H7 (cell line): ENCODE measurements at regions not wholly inside any gene's neighbourhood (a gene's known extent, or its start where the extent isn't known, plus 50 kb on each side); places are given as distances from the start of the nearest gene placed in this dataset.
A peak's percentile ranks its signal among the peaks of the same experiment; 100 is the strongest.
"Not testable (repeated sequence)": the region's sequence is repeated elsewhere in the genome, so short reads cannot be mapped to it uniquely, and the experiment has no call there.

Experiments used
- DNase-seq: peaks from one replicate; pipeline ENCODE4 v3.0.0; 2012
- H3K27me3 ChIP-seq: 2 replicates; pipeline ENCODE4 v1.6.0; 2011; ENCODE audit warnings: mild to moderate bottlenecking, low read length; ENCODE audit not compliant: control insufficient read depth, insufficient read depth
- H3K36me3 ChIP-seq: replicated peaks from 2 replicates; pipeline ENCODE4 v1.5.1; 2011; ENCODE audit warnings: low read length; ENCODE audit not compliant: control insufficient read depth, insufficient read depth
- H3K4me3 ChIP-seq: 2 replicates; pipeline ENCODE4 v1.5.1; 2011; ENCODE audit warnings: low read depth, mild to moderate bottlenecking, control low read depth, low read length, moderate library complexity; ENCODE audit not compliant: insufficient read depth

GRCh38 chr3:70635301-70635700, 322.9 kb upstream of the MDFIC2 start:
- Histone ChIP-seq H3K36me3 (no peaks in the 10 kb centered on the region), H3K27me3 (no peaks in the 10 kb centered on the region), H3K4me3 (no peak overlapping the region)
- DNase-seq = no peak

GRCh38 chr3:70631716-70632307, 319.4 kb upstream of the MDFIC2 start:
- Histone ChIP-seq H3K4me3 (no peak overlapping the region), H3K36me3 (no peaks in the 10 kb centered on the region), H3K27me3 (no peaks in the 10 kb centered on the region)
- DNase-seq = no peak

GRCh38 chr3:70621451-70621850, 309.0 kb upstream of the MDFIC2 start:
- Histone ChIP-seq H3K36me3 (no peaks in the 10 kb centered on the region), H3K27me3 (no peaks in the 10 kb centered on the region), H3K4me3 (no peak overlapping the region)
- DNase-seq = no peak

DNA sequence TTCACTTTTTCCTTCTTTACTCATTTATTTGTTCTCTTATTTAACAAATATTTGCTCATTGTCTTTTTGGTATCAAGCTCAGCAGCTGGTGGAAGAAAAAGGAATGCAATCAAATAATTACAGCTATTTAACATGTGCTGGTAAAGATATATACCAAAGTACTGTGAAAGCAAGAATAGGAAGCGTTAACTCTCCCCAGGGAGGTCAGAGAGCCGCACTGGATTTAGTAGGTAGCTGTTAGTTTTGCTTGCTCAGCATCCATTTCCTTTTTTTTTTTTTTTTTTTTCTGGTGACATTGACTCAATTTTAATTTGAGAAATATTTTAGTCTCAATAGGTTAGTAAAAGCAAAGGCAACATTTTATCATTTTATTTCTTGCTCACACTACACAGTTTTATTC, 308.5 kb upstream of the MDFIC2 start:
- no peak overlapping the region for H3K4me3 ChIP-seq
- DNase-seq = no peak
- no peaks in the 10 kb centered on the region for H3K27me3 ChIP-seq
- H3K36me3 ChIP-seq = no peaks in the 10 kb centered on the region

GRCh38 chr3:70620367-70620766, 307.9 kb upstream of the MDFIC2 start:
- DNase-seq = no peak
- no peaks in the 10 kb centered on the region for H3K36me3 ChIP-seq
- H3K27me3 ChIP-seq = no peaks in the 10 kb centered on the region
- no peak overlapping the region for H3K4me3 ChIP-seq

DNA sequence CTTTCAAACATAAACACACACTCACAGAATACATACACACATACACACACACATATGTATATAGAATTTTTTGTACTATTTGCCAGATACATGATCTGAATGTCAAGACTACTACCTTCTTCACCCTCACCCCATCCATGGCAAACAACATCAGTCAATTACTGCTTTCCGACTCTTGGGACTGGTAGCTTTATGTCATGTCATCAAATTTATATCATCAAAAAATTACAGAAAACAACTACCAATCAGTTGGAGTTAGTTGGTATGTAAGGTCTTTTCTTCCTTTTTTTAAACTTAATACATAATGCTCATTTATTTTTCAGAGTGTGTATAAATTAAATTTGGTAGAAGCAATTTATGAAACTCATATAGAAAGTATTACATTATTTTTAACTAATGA, 305.7 kb upstream of the MDFIC2 start:
- DNase-seq = no peak
- H3K27me3 ChIP-seq = no peaks in the 10 kb centered on the region
- H3K4me3 ChIP-seq = no peak overlapping the region
- no peaks in the 10 kb centered on the region for H3K36me3 ChIP-seq

GRCh38 chr3:70617349-70617748, 304.9 kb upstream of the MDFIC2 start:
- not testable (repeated sequence) for H3K27me3 ChIP-seq, H3K36me3 ChIP-seq, H3K4me3 ChIP-seq, DNase-seq

DNA sequence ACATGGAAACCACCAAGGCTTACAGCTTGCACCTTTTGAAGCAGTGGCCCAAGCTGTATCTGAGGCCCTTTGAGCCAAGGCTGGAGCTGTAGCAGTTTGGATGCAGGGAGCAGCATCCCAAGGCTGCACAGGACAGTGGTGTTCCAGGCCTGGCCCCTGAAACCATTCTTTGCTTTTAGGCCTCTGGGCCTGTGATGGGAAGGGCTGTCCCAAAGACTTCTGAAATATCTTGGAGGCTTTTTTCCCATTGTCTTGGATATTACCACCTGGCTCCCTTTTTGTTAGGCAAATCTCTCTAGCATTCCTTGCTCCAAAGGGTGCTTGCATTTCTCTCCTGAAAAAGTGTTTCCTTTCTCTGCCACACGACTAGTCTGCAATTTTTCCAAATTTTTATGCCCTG, 302.8 kb upstream of the MDFIC2 start:
- Histone ChIP-seq H3K4me3 (no peak overlapping the region), H3K27me3 (no peaks in the 10 kb centered on the region), H3K36me3 (no peaks in the 10 kb centered on the region)
- peak; percentile 28 for DNase-seq

DNA sequence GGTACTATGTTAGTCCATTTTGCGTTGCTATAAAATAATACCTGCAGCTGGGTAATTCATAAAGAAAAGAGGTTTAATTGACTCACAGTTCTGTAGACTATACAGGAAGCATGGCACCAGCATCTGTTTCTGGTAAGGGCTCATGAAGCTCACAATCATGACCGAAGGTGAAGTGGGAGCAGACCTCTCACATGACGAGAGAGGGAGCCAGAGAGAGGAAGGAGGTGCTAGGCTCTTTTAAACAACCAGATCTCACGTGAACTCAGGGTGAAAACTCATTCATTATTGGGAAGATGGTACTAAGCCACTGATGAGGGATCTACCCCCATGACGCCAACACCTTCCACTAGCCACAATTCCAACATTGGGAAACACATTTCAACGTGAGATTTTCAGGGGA, 301.7 kb upstream of the MDFIC2 start:
- DNase-seq = no peak
- no peaks in the 10 kb centered on the region for H3K36me3 ChIP-seq
- H3K4me3 ChIP-seq = no peak overlapping the region
- no peaks in the 10 kb centered on the region for H3K27me3 ChIP-seq

GRCh38 chr3:70612920-70613319, 300.5 kb upstream of the MDFIC2 start:
- H3K27me3 ChIP-seq = no peaks in the 10 kb centered on the region
- no peak for DNase-seq

DNA sequence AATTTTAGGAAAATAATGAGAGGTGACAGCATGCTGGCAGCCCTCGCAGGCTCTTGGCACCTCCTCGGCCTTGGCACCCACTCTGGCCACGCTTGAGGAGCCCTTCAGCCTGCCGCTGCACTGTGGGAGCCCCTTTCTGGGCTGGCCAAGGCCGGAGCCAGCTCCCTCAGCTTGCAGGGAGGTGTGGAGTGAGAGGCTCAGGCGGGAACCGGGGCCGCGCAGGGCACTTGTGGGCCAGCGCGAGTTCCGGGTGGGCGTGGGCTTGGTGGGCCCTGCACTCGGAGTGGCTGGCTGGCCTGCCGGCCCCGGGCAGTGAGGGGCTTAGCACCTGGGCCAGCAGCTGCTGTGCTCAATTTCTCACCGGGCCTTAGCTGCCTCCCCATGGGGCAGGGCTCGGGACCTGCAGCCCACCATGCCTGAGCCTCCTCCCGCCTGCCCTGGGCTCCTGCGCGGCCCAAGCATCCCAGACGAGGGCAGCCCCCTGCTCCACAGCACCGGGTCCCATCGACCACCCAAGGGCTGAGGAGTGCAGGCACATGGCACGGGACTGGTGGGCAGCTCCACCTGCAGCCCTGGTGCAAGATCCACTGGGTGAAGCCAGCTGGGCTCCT, 299.3 kb upstream of the MDFIC2 start:
- not testable (repeated sequence) for H3K4me3 ChIP-seq, H3K36me3 ChIP-seq, DNase-seq, H3K27me3 ChIP-seq

More at GRCh38 chr3:70612920-70613319, 300.5 kb upstream of the MDFIC2 start:
- no peak overlapping the region for H3K4me3 ChIP-seq
- H3K36me3 ChIP-seq = no peaks in the 10 kb centered on the region

GRCh38 chr3:70608434-70608833, 296.0 kb upstream of the MDFIC2 start:
- Histone ChIP-seq H3K4me3 (no peak overlapping the region), H3K27me3 (no peaks in the 10 kb centered on the region), H3K36me3 (no peaks in the 10 kb centered on the region)
- DNase-seq = no peak

- no peaks in the 10 kb centered on the region for H3K27me3 ChIP-seq
- DNase-seq = no peak
- H3K4me3 ChIP-seq = no peak overlapping the region
- H3K36me3 ChIP-seq = no peaks in the 10 kb centered on the region
Observed at GRCh38 chr3:70607469-70607868, 295.0 kb upstream of the MDFIC2 start.

- no peak overlapping the region for H3K4me3 ChIP-seq
Observed at GRCh38 chr3:70606018-70606417, 293.6 kb upstream of the MDFIC2 start.

GRCh38 chr3:70603103-70603502, 290.7 kb upstream of the MDFIC2 start:
- no peak for DNase-seq
- Histone ChIP-seq H3K27me3 (no peaks in the 10 kb centered on the region), H3K4me3 (no peak overlapping the region), H3K36me3 (no peaks in the 10 kb centered on the region)

More at GRCh38 chr3:70606018-70606417, 293.6 kb upstream of the MDFIC2 start:
- DNase-seq = no peak
- Histone ChIP-seq H3K27me3 (no peaks in the 10 kb centered on the region), H3K36me3 (no peaks in the 10 kb centered on the region)

DNA sequence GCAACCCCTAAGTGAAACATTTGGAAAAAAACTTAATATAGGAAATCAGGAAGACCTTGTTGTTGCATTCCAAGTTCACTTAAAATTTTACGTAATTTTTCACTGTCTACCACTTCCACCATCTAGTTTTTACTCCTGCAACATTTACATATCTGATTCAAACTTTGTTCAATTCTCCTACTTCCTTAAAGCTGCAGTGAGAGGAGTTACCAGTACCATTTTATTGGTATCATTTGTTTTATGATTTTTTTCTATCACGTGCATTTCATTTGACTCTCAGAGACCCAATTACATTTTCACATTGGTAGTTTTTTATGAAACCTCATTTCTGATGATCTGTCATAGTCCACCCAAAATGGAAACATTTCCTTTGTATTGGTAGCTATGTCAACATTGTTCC, 284.9 kb upstream of the MDFIC2 start:
- H3K27me3 ChIP-seq = no peaks in the 10 kb centered on the region
- H3K4me3 ChIP-seq = no peak overlapping the region
- no peak for DNase-seq
- no peaks in the 10 kb centered on the region for H3K36me3 ChIP-seq
